ENCODE measurements at regions not wholly inside any gene's neighbourhood (a gene's known extent, or its start where the extent isn't known, plus 50 kb on each side); places are given as distances from the start of the nearest gene placed in this dataset.
"Not testable (repeated sequence)": the region's sequence is repeated elsewhere in the genome, so short reads cannot be mapped to it uniquely, and the experiment has no call there.

GRCh38 chr12:78555802-78556201, 308.8 kb upstream of the SYT1 start:
- in situ Hi-C loops (cut with HindIII; ENCODE audit: low pct_unique_long_range_greater_than_20kb, low sequenced_read_pairs): no loop called here
- DNase-seq (ENCODE audit: low read depth): no peak

GRCh38 chr12:78556651-78557050, 307.9 kb upstream of the SYT1 start:
- no peak for DNase-seq (ENCODE audit: low read depth)
- in situ Hi-C loops (cut with HindIII; ENCODE audit: low pct_unique_long_range_greater_than_20kb, low sequenced_read_pairs): no loop called here

GRCh38 chr12:78559416-78559815, 305.2 kb upstream of the SYT1 start:
- in situ Hi-C loops (cut with HindIII; ENCODE audit: low pct_unique_long_range_greater_than_20kb, low sequenced_read_pairs): no loop called here
- no peak for DNase-seq (ENCODE audit: low read depth)

GRCh38 chr12:78559886-78560285, 304.7 kb upstream of the SYT1 start:
- in situ Hi-C loops (cut with HindIII; ENCODE audit: low pct_unique_long_range_greater_than_20kb, low sequenced_read_pairs): no loop called here
- no peak for DNase-seq (ENCODE audit: low read depth)

- in situ Hi-C loops (cut with HindIII; ENCODE audit: low pct_unique_long_range_greater_than_20kb, low sequenced_read_pairs): no loop called here
- DNase-seq (ENCODE audit: low read depth): no peak
Measured at GRCh38 chr12:78560633-78561032, 303.9 kb upstream of the SYT1 start.

- in situ Hi-C loops (cut with HindIII; ENCODE audit: low pct_unique_long_range_greater_than_20kb, low sequenced_read_pairs): no loop called here
- DNase-seq (ENCODE audit: low read depth): peak; percentile 34
Measured at GRCh38 chr12:78562368-78563205, 302.0 kb upstream of the SYT1 start.

GRCh38 chr12:78563826-78564225, 300.7 kb upstream of the SYT1 start:
- in situ Hi-C loops (cut with HindIII; ENCODE audit: low pct_unique_long_range_greater_than_20kb, low sequenced_read_pairs): no loop called here
- DNase-seq (ENCODE audit: low read depth): no peak

- DNase-seq (ENCODE audit: low read depth): no peak
- in situ Hi-C loops (cut with HindIII; ENCODE audit: low pct_unique_long_range_greater_than_20kb, low sequenced_read_pairs): no loop called here
Measured at GRCh38 chr12:78566456-78566855, 298.1 kb upstream of the SYT1 start.

- in situ Hi-C loops (cut with HindIII; ENCODE audit: low pct_unique_long_range_greater_than_20kb, low sequenced_read_pairs): no loop called here
- DNase-seq (ENCODE audit: low read depth): peak; percentile 86
Measured at GRCh38 chr12:78568321-78569020, 296.1 kb upstream of the SYT1 start.

GRCh38 chr12:78571953-78572352, 292.6 kb upstream of the SYT1 start:
- in situ Hi-C loops (cut with HindIII; ENCODE audit: low pct_unique_long_range_greater_than_20kb, low sequenced_read_pairs): no loop called here
- no peak for DNase-seq (ENCODE audit: low read depth)

GRCh38 chr12:78575208-78575607, 289.4 kb upstream of the SYT1 start:
- in situ Hi-C loops (cut with HindIII; ENCODE audit: low pct_unique_long_range_greater_than_20kb, low sequenced_read_pairs); DNase-seq (ENCODE audit: low read depth): not testable (repeated sequence)

- no peak for DNase-seq (ENCODE audit: low read depth)
- in situ Hi-C loops (cut with HindIII; ENCODE audit: low pct_unique_long_range_greater_than_20kb, low sequenced_read_pairs): no loop called here
Measured at GRCh38 chr12:78579846-78580245, 284.7 kb upstream of the SYT1 start.

GRCh38 chr12:78580296-78580695, 284.3 kb upstream of the SYT1 start:
- DNase-seq (ENCODE audit: low read depth): no peak

GRCh38 chr12:78584695-78585094, 279.9 kb upstream of the SYT1 start:
- in situ Hi-C loops (cut with HindIII; ENCODE audit: low pct_unique_long_range_greater_than_20kb, low sequenced_read_pairs): no loop called here
- peak; percentile 34 for DNase-seq (ENCODE audit: low read depth)

More at GRCh38 chr12:78580296-78580695, 284.3 kb upstream of the SYT1 start:
- in situ Hi-C loops (cut with HindIII; ENCODE audit: low pct_unique_long_range_greater_than_20kb, low sequenced_read_pairs): no loop called here

- in situ Hi-C loops (cut with HindIII; ENCODE audit: low pct_unique_long_range_greater_than_20kb, low sequenced_read_pairs): no loop called here
- peak; percentile 42 for DNase-seq (ENCODE audit: low read depth)
Measured at GRCh38 chr12:78585132-78585531, 279.4 kb upstream of the SYT1 start.

- no peak for DNase-seq (ENCODE audit: low read depth)
- in situ Hi-C loops (cut with HindIII; ENCODE audit: low pct_unique_long_range_greater_than_20kb, low sequenced_read_pairs): no loop called here
Measured at GRCh38 chr12:78586790-78587189, 277.8 kb upstream of the SYT1 start.

- DNase-seq (ENCODE audit: low read depth): no peak
- in situ Hi-C loops (cut with HindIII; ENCODE audit: low pct_unique_long_range_greater_than_20kb, low sequenced_read_pairs): no loop called here
Measured at GRCh38 chr12:78599366-78599765, 265.2 kb upstream of the SYT1 start.

- DNase-seq (ENCODE audit: low read depth): no peak
- in situ Hi-C loops (cut with HindIII; ENCODE audit: low pct_unique_long_range_greater_than_20kb, low sequenced_read_pairs): no loop called here
Measured at GRCh38 chr12:78600541-78600940, 264.0 kb upstream of the SYT1 start.

GRCh38 chr12:78611504-78611903, 253.1 kb upstream of the SYT1 start:
- DNase-seq (ENCODE audit: low read depth): no peak
- in situ Hi-C loops (cut with HindIII; ENCODE audit: low pct_unique_long_range_greater_than_20kb, low sequenced_read_pairs): no loop called here

- in situ Hi-C loops (cut with HindIII; ENCODE audit: low pct_unique_long_range_greater_than_20kb, low sequenced_read_pairs): no loop called here
- DNase-seq (ENCODE audit: low read depth): no peak
Measured at GRCh38 chr12:78612190-78612589, 252.4 kb upstream of the SYT1 start.

All from Caki2 (cell line).